HepG2 (cell line): ENCODE measurements at regions not wholly inside any gene's neighbourhood (a gene's known extent, or its start where the extent isn't known, plus 50 kb on each side); places are given as distances from the start of the nearest gene placed in this dataset.

Source experiments
- ATAC-seq: fragments of 200-7000 bp; cut with Tn5 transposase; 3 replicates; pipeline ENCODE4 v1.9.1; 2020; ENCODE audit warnings: mild to moderate bottlenecking, moderate library complexity
- BruUV-seq: library from RNA; stranded (reverse); fragments of 400-500 nt; replicated peaks from 2 replicates; lab custom pipeline; 2021; lab: Mats Ljungman, UMichigan
- CTCF ChIA-PET: fragments of 300-600 bp; formaldehyde crosslinking; extraction: SDS; loops from one replicate; lab custom pipeline; 2021; ENCODE audit warnings: low total read pairs, inconsistent platforms, low intra/inter-chr PET ratio; lab: Yijun Ruan, JAX
- POLR2A ChIA-PET: fragments of 350-600 bp; sonication (Branson Sonifier 250); formaldehyde crosslinking; loops from one replicate; lab custom pipeline; 2020; ENCODE audit warnings: antibody characterized with exemption, inconsistent platforms; lab: Yijun Ruan, JAX
- DNase-seq: peaks from one replicate; pipeline ENCODE4 v3.0.0-alpha.2; 2015; ENCODE audit warnings: low spot score
- FAIRE-seq: peaks from 3 replicates; lab custom pipeline; 2011; peaks lifted over from hg19 to GRCh38; lab: Jason Lieb, UNC
- H2AFZ ChIP-seq: one replicate; pipeline ENCODE4 v1.6.1; 2011; ENCODE audit warnings: low read length, inconsistent platforms
- H3K27ac ChIP-seq: fragments of 300-600 bp; 3 replicates; pipeline ENCODE4 v1.8.0; 2011; ENCODE audit warnings: mixed run types, mild to moderate bottlenecking, mixed read lengths, low read length, inconsistent platforms; ENCODE audit not compliant: insufficient read depth; ENCODE audit errors: extremely low read length
- H3K27me3 ChIP-seq, 2 experiments: fragments of 200-600 bp in 1 of 2; 2 replicates in 1 of 2; 3 replicates in 1 of 2; pipeline versions ENCODE4 v1.6.0 to v1.8.0; 2011; ENCODE audit warnings: low read length in 2 of 2, mild to moderate bottlenecking in 2 of 2, moderate library complexity in 2 of 2, inconsistent platforms in 1 of 2; ENCODE audit not compliant: insufficient read depth in 2 of 2, control insufficient read depth in 1 of 2
- H3K36me3 ChIP-seq, 2 experiments: fragments of 200-600 bp in 1 of 2; replicated peaks in 1 of 2; 2 replicates in 1 of 2; 3 replicates in 1 of 2; pipeline versions ENCODE4 v1.5.1 to v1.8.0; 2011; ENCODE audit warnings: low read length in 2 of 2, inconsistent platforms in 1 of 2; ENCODE audit not compliant: insufficient read depth in 2 of 2, control insufficient read depth in 1 of 2
- H3K4me1 ChIP-seq: 2 replicates; pipeline ENCODE4 v1.5.1; 2012; ENCODE audit warnings: low read length, inconsistent platforms; ENCODE audit not compliant: insufficient read depth
- H3K4me2 ChIP-seq: 2 replicates; pipeline ENCODE4 v1.6.0; 2011; ENCODE audit warnings: low read depth, low read length, inconsistent platforms
- H3K4me3 ChIP-seq, 3 experiments: fragments of 200-600 bp in 1 of 3; sonication (generic), shearing (Covaris generic) in 1 of 3; replicated peaks in 1 of 3; 2 replicates each; pipeline ENCODE4 v1.5.1; 2011 to 2016; ENCODE audit warnings: low read length in 3 of 3, inconsistent platforms in 2 of 3, low read depth in 2 of 3, mild to moderate bottlenecking in 2 of 3, control low read depth in 1 of 3, mixed read lengths in 1 of 3; ENCODE audit not compliant: insufficient read depth in 1 of 3
- H3K79me2 ChIP-seq: one replicate; pipeline ENCODE4 v1.6.1; 2011; ENCODE audit warnings: low read length, inconsistent platforms; ENCODE audit not compliant: insufficient read depth
- H3K9ac ChIP-seq: 2 replicates; pipeline ENCODE4 v1.6.0; 2011; ENCODE audit warnings: mild to moderate bottlenecking, low read depth, low read length, inconsistent platforms; ENCODE audit not compliant: insufficient read depth
- H3K9me3 ChIP-seq: 2 replicates; pipeline ENCODE4 v1.5.1; 2012; ENCODE audit warnings: mild to moderate bottlenecking, low read length
- H4K20me1 ChIP-seq: 2 replicates; pipeline ENCODE4 v1.6.0; 2011; ENCODE audit warnings: inconsistent platforms, mild to moderate bottlenecking, low read length, moderate library complexity; ENCODE audit not compliant: insufficient read depth
- ETS1 ChIP-seq: sonication (generic); formaldehyde crosslinking; IDR thresholded peaks from 2 replicates; pipeline ENCODE4 v1.4.0; 2020; ENCODE audit warnings: missing genetic modification reagents
- MIER2 ChIP-seq: IDR thresholded peaks from 2 replicates; pipeline ENCODE4 v1.6.1; 2016; ENCODE audit warnings: missing biosample characterization, missing genetic modification reagents
- POLR2G ChIP-seq: fragments of 200-400 bp; formaldehyde crosslinking; IDR thresholded peaks from 2 replicates; pipeline ENCODE4 v1.6.1; 2018; ENCODE audit warnings: mild to moderate bottlenecking, low read depth, low read length, moderate library complexity
- SP4 ChIP-seq: sonication (generic); formaldehyde crosslinking; IDR thresholded peaks from 2 replicates; pipeline ENCODE4 v1.8.1; 2023; ENCODE audit warnings: mild to moderate bottlenecking, missing genetic modification reagents
- TAF1 ChIP-seq: sonication (generic); formaldehyde crosslinking; IDR thresholded peaks from 2 replicates; pipeline ENCODE4 v1.4.0; 2020; ENCODE audit warnings: missing genetic modification reagents
- ZBTB3 ChIP-seq: sonication (generic); formaldehyde crosslinking; IDR thresholded peaks from 2 replicates; pipeline ENCODE4 v1.4.0; 2020; ENCODE audit warnings: low read depth, mild to moderate bottlenecking, moderate library complexity, missing genetic modification reagents, borderline replicate concordance
- WGBS: methylation state at CpG from one replicate; pipeline ENCODE4 v1.1.6; 2017; ENCODE audit warnings: low lambda C conversion rate; 5-methylcytosine and 5-hydroxymethylcytosine counted together
- in situ Hi-C: cut with HindIII; loops from 2 replicates; pipeline ENCODE4 v1.10.0; 2017; ENCODE audit warnings: low pct_unique_long_range_greater_than_20kb; ENCODE audit not compliant: extremely low pct_ligation_motif_present
- intact Hi-C: fragments of 100-400 bp; cut with micrococcal nuclease; formaldehyde crosslinking; loops from one replicate; pipeline ENCODE4 v1.10.0; 2022; ENCODE audit not compliant: unreplicated experiment

- no peak for FAIRE-seq
- Histone ChIP-seq H3K9ac (no peak overlapping the region), H3K4me3 (no peak overlapping the region), H3K36me3 (no peaks in the 10 kb centered on the region), H3K4me1 (no peaks in the 10 kb centered on the region), H2AFZ (no peak overlapping the region), H4K20me1 (no peaks in the 10 kb centered on the region), H3K27me3 (no peaks in the 10 kb centered on the region), H3K27ac (no peak overlapping the region), H3K79me2 (no peaks in the 10 kb centered on the region), H3K4me2 (no peak overlapping the region), H3K9me3 (no peaks in the 10 kb centered on the region)
- no peak for TF ChIP-seq MIER2
- no peak for TF ChIP-seq POLR2G
- no peak for TF ChIP-seq SP4
- TF ChIP-seq ETS1 (CRISPR knock-in tag): no peak
- TF ChIP-seq ZBTB3 (CRISPR knock-in tag): no peak
- intact Hi-C loops (no loop called here), in situ Hi-C loops (no loop called here)
- WGBS: 14% methylated on average over 8 of the region's 8 CpGs
- ChIA-PET CTCF (no interaction called here), POLR2A (no interaction called here)
- BruUV-seq: no TSS peak
- DNase-seq: no peak
- ATAC-seq: no peak
Measured at GRCh38 chr20:40438161-40438830, 250.7 kb downstream of the MAFB start.

- ATAC-seq: no peak
- 48% methylated on average over 1 of the region's 1 CpG for WGBS
Measured at GRCh38 chr20:40436011-40436410, 253.0 kb downstream of the MAFB start.

More at GRCh38 chr20:40436011-40436410, 253.0 kb downstream of the MAFB start:
- TF ChIP-seq TAF1: no peak
- H3K36me3 ChIP-seq: no peaks in the 10 kb centered on the region
- ChIA-PET CTCF (no interaction called here), POLR2A (no interaction called here)
- in situ Hi-C loops: no loop called here
- H2AFZ ChIP-seq: no peak overlapping the region
- no peak for FAIRE-seq
- intact Hi-C loops: no loop called here
- H3K9ac ChIP-seq: no peak overlapping the region
- no peaks in the 10 kb centered on the region for H3K4me1 ChIP-seq
- H3K27ac ChIP-seq: no peak overlapping the region
- no TSS peak for BruUV-seq
- H4K20me1 ChIP-seq: no peaks in the 10 kb centered on the region
- no peak for DNase-seq
- no peak overlapping the region for H3K4me2 ChIP-seq
- no peaks in the 10 kb centered on the region for H3K9me3 ChIP-seq
- H3K4me3 ChIP-seq: no peak overlapping the region
- no peaks in the 10 kb centered on the region for H3K27me3 ChIP-seq
- no peaks in the 10 kb centered on the region for H3K79me2 ChIP-seq
